Uterus (tissue), 2 donors: ENCODE measurements at regions not wholly inside any gene's neighbourhood (a gene's known extent, or its start where the extent isn't known, plus 50 kb on each side); places are given as distances from the start of the nearest gene placed in this dataset.

Experiments used
- CTCF ChIP-seq, 4 experiments: fragments of 200-600 bp in 2 of 4; fragments of 450-650 bp in 2 of 4; sonication (generic) in 2 of 4; IDR thresholded peaks; one replicate each; pipeline ENCODE4 v1.5.1; 2016 to 2019; ENCODE audit warnings: antibody characterized with exemption in 4 of 4, mild to moderate bottlenecking in 2 of 4, moderate library complexity in 1 of 4
- POLR2A ChIP-seq, 2 donors: fragments of 450-650 bp; IDR thresholded peaks; one replicate each; pipeline ENCODE4 v1.6.1; 2016; ENCODE audit warnings: antibody characterized with exemption in 2 of 2, mild to moderate bottlenecking in 1 of 2, moderate library complexity in 1 of 2

GRCh38 chr9:126108240-126108639, 218.4 kb upstream of the MVB12B start:
- TF ChIP-seq CTCF (IDR thresholded peaks at IDR 0.05) (no peak), POLR2A (IDR thresholded peaks at IDR 0.05) (no peak)
